ENCODE measurements at regions not wholly inside any gene's neighbourhood (a gene's known extent, or its start where the extent isn't known, plus 50 kb on each side); places are given as distances from the start of the nearest gene placed in this dataset.

DNA sequence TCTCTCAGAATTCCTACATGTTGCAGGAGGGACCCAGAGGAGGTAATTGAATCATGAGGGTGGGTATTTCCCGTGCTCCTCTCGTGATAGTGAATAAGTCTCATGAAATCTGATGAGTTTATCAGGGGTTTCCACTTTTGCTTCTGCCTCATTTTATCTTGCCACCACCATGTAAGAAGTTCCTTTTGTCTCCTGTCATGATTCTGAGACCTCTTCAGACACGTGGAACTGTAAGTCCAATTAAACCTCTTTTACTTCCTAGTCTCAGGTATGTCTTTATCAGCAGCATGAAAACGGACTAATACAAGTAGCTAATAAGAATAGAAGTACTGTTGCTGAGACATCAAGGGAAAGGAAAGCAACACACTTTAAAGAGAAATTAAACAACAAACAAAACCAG, 143.4 kb downstream of the CCDC71L start:
- no peak for TF ChIP-seq CTCF (IDR thresholded peaks at IDR 0.05; ENCODE audit: low read depth, low read length)

GRCh38 chr7:106515321-106515720, 145.6 kb downstream of the CCDC71L start:
- no peak for TF ChIP-seq CTCF (IDR thresholded peaks at IDR 0.05; ENCODE audit: low read depth, low read length)

More for the DNA sequence above, 143.4 kb downstream of the CCDC71L start:
- no peak for DNase-seq (ENCODE audit: extremely low read depth, low read depth)

GRCh38 chr7:106514881-106515280, 146.1 kb downstream of the CCDC71L start:
- peak; percentile 31 for DNase-seq (ENCODE audit: extremely low read depth, low read depth)
- TF ChIP-seq CTCF (IDR thresholded peaks at IDR 0.05; ENCODE audit: low read depth, low read length), result no peak

More at GRCh38 chr7:106515321-106515720, 145.6 kb downstream of the CCDC71L start:
- DNase-seq (ENCODE audit: extremely low read depth, low read depth), result no peak

DNA sequence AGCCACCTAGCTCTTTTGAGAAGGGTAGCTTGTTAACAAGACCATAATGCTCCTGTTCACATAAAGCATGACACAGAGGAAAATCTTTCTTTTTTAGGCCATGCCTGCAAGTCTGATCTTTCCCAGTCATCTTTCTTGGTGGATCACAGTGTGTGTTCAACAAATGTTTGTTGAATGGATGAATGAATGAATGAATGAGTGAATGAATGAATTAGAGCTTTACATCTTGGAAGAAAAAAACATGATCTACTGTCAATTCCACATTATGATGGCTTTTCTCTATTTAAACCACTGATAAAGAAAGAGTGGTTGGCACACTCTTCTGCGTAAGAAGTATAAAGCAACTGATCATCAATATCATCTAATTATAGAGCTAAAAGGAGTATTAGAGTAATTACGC, 148.7 kb downstream of the CCDC71L start:
- no peak for TF ChIP-seq CTCF (IDR thresholded peaks at IDR 0.05; ENCODE audit: low read depth, low read length)
- no peak for DNase-seq (ENCODE audit: extremely low read depth, low read depth)

GRCh38 chr7:106504645-106505044, 156.3 kb downstream of the CCDC71L start:
- no peak for DNase-seq (ENCODE audit: extremely low read depth, low read depth)
- no peak for TF ChIP-seq CTCF (IDR thresholded peaks at IDR 0.05; ENCODE audit: low read depth, low read length)

GRCh38 chr7:106504207-106504606, 156.8 kb downstream of the CCDC71L start:
- DNase-seq (ENCODE audit: extremely low read depth, low read depth), result no peak
- no peak for TF ChIP-seq CTCF (IDR thresholded peaks at IDR 0.05; ENCODE audit: low read depth, low read length)

GRCh38 chr7:106503626-106504025, 157.3 kb downstream of the CCDC71L start:
- no peak for TF ChIP-seq CTCF (IDR thresholded peaks at IDR 0.05; ENCODE audit: low read depth, low read length)

More at GRCh38 chr7:106503626-106504025, 157.3 kb downstream of the CCDC71L start:
- DNase-seq (ENCODE audit: extremely low read depth, low read depth), result no peak

All from AG09319 (cell line).